ENCODE measurements at regions not wholly inside any gene's neighbourhood (a gene's known extent, or its start where the extent isn't known, plus 50 kb on each side); places are given as distances from the start of the nearest gene placed in this dataset.
"Not testable (repeated sequence)": the region's sequence is repeated elsewhere in the genome, so short reads cannot be mapped to it uniquely, and the experiment has no call there.

DNA sequence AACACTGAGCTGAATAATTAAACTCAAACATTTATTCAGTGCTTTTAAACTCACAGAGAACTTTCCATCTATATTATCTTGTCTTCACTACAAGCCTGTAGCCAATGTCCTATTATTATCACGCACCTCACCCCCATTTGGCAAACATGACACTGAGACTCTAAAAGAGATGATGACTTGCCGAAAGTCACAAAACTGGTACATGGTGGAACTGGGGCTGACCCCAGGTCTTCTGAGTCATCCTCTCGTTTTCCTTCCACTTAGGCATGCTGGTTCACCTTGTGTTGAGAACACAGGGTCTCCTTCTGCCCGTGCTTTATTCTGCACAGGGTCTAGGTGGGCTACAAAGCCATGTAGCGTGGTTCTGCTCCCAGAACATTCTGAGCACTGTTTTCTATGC is 230.0 kb upstream of the MGAT5 start:
- H3K4me3 ChIP-seq (replicated peaks; ENCODE audit: low read depth, low read length) = no peak overlapping the region
- DNase-seq (ENCODE audit: extremely low read depth, low read depth) = no peak
- no peak for TF ChIP-seq CTCF (IDR thresholded peaks at IDR 0.05; ENCODE audit: low read depth, low read length, missing control alignments)

GRCh38 chr2:134027980-134028379 is 225.9 kb upstream of the MGAT5 start:
- H3K4me3 ChIP-seq (replicated peaks; ENCODE audit: low read depth, low read length) = no peak overlapping the region
- no peak for TF ChIP-seq CTCF (IDR thresholded peaks at IDR 0.05; ENCODE audit: low read depth, low read length, missing control alignments)
- DNase-seq (ENCODE audit: extremely low read depth, low read depth) = no peak

- no peak for TF ChIP-seq CTCF (IDR thresholded peaks at IDR 0.05; ENCODE audit: low read depth, low read length, missing control alignments)
- DNase-seq (ENCODE audit: extremely low read depth, low read depth) = no peak
Measured at GRCh38 chr2:134029418-134029817, 224.5 kb upstream of the MGAT5 start.

GRCh38 chr2:134031539-134031938 is 222.3 kb upstream of the MGAT5 start:
- no peak for DNase-seq (ENCODE audit: extremely low read depth, low read depth)
- TF ChIP-seq CTCF (IDR thresholded peaks at IDR 0.05; ENCODE audit: low read depth, low read length, missing control alignments) = no peak
- H3K4me3 ChIP-seq (replicated peaks; ENCODE audit: low read depth, low read length) = no peak overlapping the region

More at GRCh38 chr2:134029418-134029817, 224.5 kb upstream of the MGAT5 start:
- no peak overlapping the region for H3K4me3 ChIP-seq (replicated peaks; ENCODE audit: low read depth, low read length)

DNA sequence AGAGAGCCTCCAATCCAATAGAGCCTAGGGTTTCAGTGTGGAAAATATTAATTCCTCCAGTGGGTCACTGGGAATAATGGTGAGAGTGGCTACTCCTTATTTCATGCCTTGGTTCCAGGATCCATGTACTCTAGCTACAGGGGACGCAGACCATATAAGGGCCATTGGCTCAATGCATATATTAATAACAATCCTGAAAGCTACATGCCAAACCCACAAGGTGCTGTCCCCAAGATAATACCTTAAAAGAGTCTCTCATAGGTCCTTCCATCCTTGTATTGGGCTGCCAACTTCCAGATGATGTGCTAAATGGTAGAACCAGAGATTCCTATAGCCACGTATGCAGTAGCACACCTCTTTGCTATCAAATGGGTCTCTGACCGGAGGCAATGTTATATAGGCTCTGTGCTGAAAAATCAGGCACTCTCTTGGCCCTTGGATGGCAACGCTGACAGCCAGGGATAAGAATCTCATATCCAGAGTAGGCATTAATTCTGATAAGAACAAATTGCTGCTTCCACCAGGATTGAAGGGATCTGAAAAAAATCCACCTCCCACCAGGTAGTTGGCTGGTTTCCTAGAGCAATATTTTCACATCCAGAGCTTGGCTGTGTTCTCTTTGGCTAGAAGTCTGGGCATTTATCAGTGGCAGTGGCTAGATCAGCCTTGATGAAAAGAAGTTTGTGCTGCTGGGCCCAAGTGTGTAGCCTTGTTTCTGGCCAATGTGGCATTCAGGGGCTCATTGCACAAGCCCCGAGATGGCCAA is 218.1 kb upstream of the MGAT5 start:
- no peak for TF ChIP-seq CTCF (IDR thresholded peaks at IDR 0.05; ENCODE audit: low read depth, low read length, missing control alignments)
- no peak overlapping the region for H3K4me3 ChIP-seq (replicated peaks; ENCODE audit: low read depth, low read length)
- DNase-seq (ENCODE audit: extremely low read depth, low read depth) = no peak

DNA sequence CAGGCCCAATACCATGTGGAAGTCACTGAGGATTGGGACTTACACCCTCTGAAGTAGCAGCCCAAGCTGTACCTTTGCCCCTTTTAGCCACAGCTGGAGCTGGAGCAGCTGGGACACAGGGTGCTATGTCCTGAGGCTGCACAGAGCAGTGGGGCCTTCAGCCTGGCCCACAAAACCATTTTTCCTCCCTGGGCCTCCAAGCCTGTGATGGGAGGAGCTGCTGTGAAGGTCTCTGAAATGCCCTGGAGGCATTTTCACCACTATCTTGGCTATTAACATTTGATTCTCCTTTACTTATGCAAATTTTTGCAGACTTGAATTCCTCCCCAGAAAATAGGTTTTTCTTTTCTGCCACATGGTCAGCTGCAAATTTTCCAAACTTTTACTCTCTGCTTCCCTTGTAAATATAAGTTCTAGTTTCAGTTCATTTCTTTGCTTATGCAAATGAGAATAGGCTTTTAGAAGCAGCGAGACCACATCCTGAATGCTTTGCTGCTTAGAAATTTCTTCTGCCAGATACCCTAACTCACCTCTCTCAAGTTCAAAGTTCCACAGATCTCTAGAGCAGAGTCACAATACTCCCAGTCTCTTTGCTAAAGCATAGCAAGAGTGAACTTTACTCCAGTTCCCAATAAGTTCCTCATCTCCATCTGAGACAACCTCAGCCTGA is 213.8 kb upstream of the MGAT5 start:
- DNase-seq (ENCODE audit: extremely low read depth, low read depth) = no peak
- TF ChIP-seq CTCF (IDR thresholded peaks at IDR 0.05; ENCODE audit: low read depth, low read length, missing control alignments) = no peak
- H3K4me3 ChIP-seq (replicated peaks; ENCODE audit: low read depth, low read length) = no peak overlapping the region

DNA sequence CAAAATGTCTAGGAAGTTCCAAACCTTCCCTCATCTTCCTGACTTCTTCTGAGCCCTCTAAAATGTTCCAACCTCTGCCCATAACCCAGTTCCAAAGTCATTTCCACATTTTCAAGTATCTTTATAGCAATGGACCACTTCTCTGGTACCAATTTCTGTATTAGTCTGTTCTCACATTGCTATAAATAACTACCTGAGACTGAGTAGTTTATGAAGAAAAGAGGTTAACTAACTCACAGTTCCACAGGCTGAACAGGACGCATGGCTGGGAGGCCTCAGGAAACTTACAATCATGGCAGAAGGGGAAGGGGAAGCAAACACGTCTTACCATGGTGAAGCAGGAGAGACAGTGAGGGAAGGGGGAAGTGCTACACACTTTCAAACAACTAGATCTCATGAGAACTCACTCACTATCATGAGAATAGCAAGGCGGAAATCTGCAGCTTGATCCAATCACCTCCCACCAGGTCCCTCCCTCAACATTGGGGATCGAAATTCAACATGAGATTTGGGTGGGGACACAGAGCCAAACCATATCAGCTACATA is 213.2 kb upstream of the MGAT5 start:
- DNase-seq (ENCODE audit: extremely low read depth, low read depth); H3K4me3 ChIP-seq (replicated peaks; ENCODE audit: low read depth, low read length): not testable (repeated sequence)

All from HFF-Myc (cell line).